GF-D8 (cell line): ENCODE measurements at regions not wholly inside any gene's neighbourhood (a gene's known extent, or its start where the extent isn't known, plus 50 kb on each side); places are given as distances from the start of the nearest gene placed in this dataset.
"Not testable (repeated sequence)": the region's sequence is repeated elsewhere in the genome, so short reads cannot be mapped to it uniquely, and the experiment has no call there.

Experiments used
- DNase-seq: peaks from one replicate; lab custom pipeline; 2025; lab: John Stamatoyannopoulos, UW

GRCh38 chr3:23706111-23706510 is 99.6 kb upstream of the UBE2E1 start:
- DNase-seq: no peak

GRCh38 chr3:23709987-23710386 is 95.8 kb upstream of the UBE2E1 start:
- DNase-seq: no peak

GRCh38 chr3:23710555-23710954 is 95.2 kb upstream of the UBE2E1 start:
- DNase-seq: no peak

- no peak for DNase-seq
Observed at GRCh38 chr3:23711916-23712494, 93.8 kb upstream of the UBE2E1 start.

GRCh38 chr3:23712656-23713559 is 92.8 kb upstream of the UBE2E1 start:
- DNase-seq: no peak

- DNase-seq: no peak
Observed at GRCh38 chr3:23713641-23714040, 92.1 kb upstream of the UBE2E1 start.

- DNase-seq: no peak
Observed at GRCh38 chr3:23720059-23720458, 85.7 kb upstream of the UBE2E1 start.

- DNase-seq: no peak
Observed at GRCh38 chr3:23720885-23721284, 84.9 kb upstream of the UBE2E1 start.

GRCh38 chr3:23723141-23723540 is 82.6 kb upstream of the UBE2E1 start:
- DNase-seq: no peak

GRCh38 chr3:23723930-23724329 is 81.8 kb upstream of the UBE2E1 start:
- DNase-seq: no peak

GRCh38 chr3:23726811-23727548 is 78.8 kb upstream of the UBE2E1 start:
- no peak for DNase-seq

- DNase-seq: no peak
Observed at GRCh38 chr3:23728601-23729117, 77.1 kb upstream of the UBE2E1 start.

GRCh38 chr3:23729362-23729761 is 76.4 kb upstream of the UBE2E1 start:
- not testable (repeated sequence) for DNase-seq

GRCh38 chr3:23734481-23734880 is 71.3 kb upstream of the UBE2E1 start:
- DNase-seq: no peak

GRCh38 chr3:23735062-23735461 is 70.7 kb upstream of the UBE2E1 start:
- no peak for DNase-seq

GRCh38 chr3:23735535-23736326 is 70.0 kb upstream of the UBE2E1 start:
- DNase-seq: no peak

- DNase-seq: no peak
Observed at GRCh38 chr3:23738944-23739343, 66.8 kb upstream of the UBE2E1 start.

- no peak for DNase-seq
Observed at GRCh38 chr3:23739536-23739935, 66.2 kb upstream of the UBE2E1 start.

GRCh38 chr3:23740517-23740965 is 65.2 kb upstream of the UBE2E1 start:
- no peak for DNase-seq

- DNase-seq: no peak
Observed at GRCh38 chr3:23741036-23741706, 64.6 kb upstream of the UBE2E1 start.

- DNase-seq: no peak
Observed at GRCh38 chr3:23743141-23743784, 62.5 kb upstream of the UBE2E1 start.
